Right kidney (tissue), 1 donor: ENCODE measurements at regions not wholly inside any gene's neighbourhood (a gene's known extent, or its start where the extent isn't known, plus 50 kb on each side); places are given as distances from the start of the nearest gene placed in this dataset.
"Not testable (repeated sequence)": the region's sequence is repeated elsewhere in the genome, so short reads cannot be mapped to it uniquely, and the experiment has no call there.

Experiments
- DNase-seq: peaks from one replicate; pipeline ENCODE4 v3.0.0-alpha.2; 2016

- DNase-seq, result not testable (repeated sequence)
Measured at GRCh38 chr18:38720181-38720580, 1154.6 kb upstream of the CELF4 start.

GRCh38 chr18:38718365-38718901 lies 1152.8 kb upstream of the CELF4 start:
- DNase-seq, result no peak

GRCh38 chr18:38709122-38709521 lies 1143.5 kb upstream of the CELF4 start:
- no peak for DNase-seq

- no peak for DNase-seq
Measured at GRCh38 chr18:38706373-38706772, 1140.8 kb upstream of the CELF4 start.

- DNase-seq, result no peak
Measured at GRCh38 chr18:38698088-38698487, 1132.5 kb upstream of the CELF4 start.

GRCh38 chr18:38695559-38696280 lies 1130.1 kb upstream of the CELF4 start:
- DNase-seq, result no peak

GRCh38 chr18:38693104-38693503 lies 1127.5 kb upstream of the CELF4 start:
- no peak for DNase-seq

GRCh38 chr18:38690626-38691025 lies 1125.0 kb upstream of the CELF4 start:
- no peak for DNase-seq

GRCh38 chr18:38688416-38688815 lies 1122.8 kb upstream of the CELF4 start:
- no peak for DNase-seq

- DNase-seq, result no peak
Measured at GRCh38 chr18:38670486-38670885, 1104.9 kb upstream of the CELF4 start.

- DNase-seq, result no peak
Measured at GRCh38 chr18:38664929-38665328, 1099.3 kb upstream of the CELF4 start.

GRCh38 chr18:38663682-38664081 lies 1098.1 kb upstream of the CELF4 start:
- DNase-seq, result no peak

GRCh38 chr18:38663270-38663669 lies 1097.7 kb upstream of the CELF4 start:
- no peak for DNase-seq

- DNase-seq, result no peak
Measured at GRCh38 chr18:38654946-38655345, 1089.3 kb upstream of the CELF4 start.

GRCh38 chr18:38651736-38652135 lies 1086.1 kb upstream of the CELF4 start:
- DNase-seq, result no peak

- DNase-seq, result no peak
Measured at GRCh38 chr18:38648179-38648578, 1082.6 kb upstream of the CELF4 start.

- no peak for DNase-seq
Measured at GRCh38 chr18:38646296-38646695, 1080.7 kb upstream of the CELF4 start.

- no peak for DNase-seq
Measured at GRCh38 chr18:38644875-38645641, 1079.5 kb upstream of the CELF4 start.

- DNase-seq, result no peak
Measured at GRCh38 chr18:38642711-38643110, 1077.1 kb upstream of the CELF4 start.

GRCh38 chr18:38639700-38640099 lies 1074.1 kb upstream of the CELF4 start:
- not testable (repeated sequence) for DNase-seq

- DNase-seq, result no peak
Measured at GRCh38 chr18:38635709-38636430, 1070.3 kb upstream of the CELF4 start.

GRCh38 chr18:38634117-38634516 lies 1068.5 kb upstream of the CELF4 start:
- DNase-seq, result no peak

- DNase-seq, result no peak
Measured at GRCh38 chr18:38633333-38633732, 1067.7 kb upstream of the CELF4 start.
